Astrocyte (in vitro differentiated cells and primary cell): ENCODE measurements at regions not wholly inside any gene's neighbourhood (a gene's known extent, or its start where the extent isn't known, plus 50 kb on each side); places are given as distances from the start of the nearest gene placed in this dataset.
"Not testable (repeated sequence)": the region's sequence is repeated elsewhere in the genome, so short reads cannot be mapped to it uniquely, and the experiment has no call there.

Experiments used
- DNase-seq: peaks from one replicate; pipeline ENCODE4 v3.0.0-alpha.2; 2010; ENCODE audit warnings: low read depth
- FAIRE-seq: peaks from 2 replicates; lab custom pipeline; 2011; peaks lifted over from hg19 to GRCh38; lab: Jason Lieb, UNC
- H2AFZ ChIP-seq: 2 replicates; pipeline ENCODE4 v1.6.0; 2012; ENCODE audit warnings: low read depth, low read length, inconsistent platforms
- H3K27ac ChIP-seq: 2 replicates; pipeline ENCODE4 v1.5.1; 2011; ENCODE audit warnings: low read depth, low read length, inconsistent platforms
- H3K27me3 ChIP-seq: 2 replicates; pipeline ENCODE4 v1.6.0; 2011; ENCODE audit warnings: low read length, inconsistent platforms; ENCODE audit not compliant: insufficient read depth
- H3K36me3 ChIP-seq: 2 replicates; pipeline ENCODE4 v1.5.1; 2011; ENCODE audit warnings: low read length, inconsistent platforms; ENCODE audit not compliant: insufficient read depth
- H3K4me1 ChIP-seq: 2 replicates; pipeline ENCODE4 v1.5.1; 2011; ENCODE audit warnings: low read length, inconsistent platforms; ENCODE audit not compliant: insufficient read depth
- H3K4me2 ChIP-seq: 2 replicates; pipeline ENCODE4 v1.6.0; 2012; ENCODE audit warnings: low read length, inconsistent platforms
- H3K4me3 ChIP-seq: 2 replicates; pipeline ENCODE4 v1.5.1; 2011; ENCODE audit warnings: low read depth, mild to moderate bottlenecking, low read length, inconsistent platforms; ENCODE audit not compliant: insufficient read depth
- H3K79me2 ChIP-seq: 2 replicates; pipeline ENCODE4 v1.6.0; 2012; ENCODE audit warnings: mild to moderate bottlenecking, low read length, inconsistent platforms; ENCODE audit not compliant: insufficient read depth
- H3K9ac ChIP-seq: 2 replicates; pipeline ENCODE4 v1.6.0; 2012; ENCODE audit warnings: mild to moderate bottlenecking, low read length, inconsistent platforms
- H3K9me3 ChIP-seq: 2 replicates; pipeline ENCODE4 v1.5.1; 2012; ENCODE audit warnings: low read depth, mild to moderate bottlenecking, low read length, inconsistent platforms; ENCODE audit not compliant: insufficient read depth
- H4K20me1 ChIP-seq: 2 replicates; pipeline ENCODE4 v1.6.0; 2012; ENCODE audit warnings: low read length, inconsistent platforms; ENCODE audit not compliant: insufficient read depth
- H3K27ac Mint-ChIP-seq: one replicate; pipeline ENCODE4 v1.8.0; 2021; ENCODE audit warnings: mild to moderate bottlenecking, mixed read lengths; ENCODE audit not compliant: unreplicated experiment
- H3K27me3 Mint-ChIP-seq: one replicate; pipeline ENCODE4 v1.8.0; 2021; ENCODE audit warnings: low read depth, mixed read lengths; ENCODE audit not compliant: unreplicated experiment
- H3K36me3 Mint-ChIP-seq: one replicate; pipeline ENCODE4 v1.8.0; 2021; ENCODE audit warnings: low read depth, mixed read lengths; ENCODE audit not compliant: unreplicated experiment
- H3K4me1 Mint-ChIP-seq: one replicate; pipeline ENCODE4 v1.8.0; 2021; ENCODE audit warnings: low read depth, mixed read lengths; ENCODE audit not compliant: unreplicated experiment
- H3K4me3 Mint-ChIP-seq: one replicate; pipeline ENCODE4 v1.8.0; 2021; ENCODE audit warnings: mild to moderate bottlenecking, moderate library complexity, mixed read lengths; ENCODE audit not compliant: unreplicated experiment
- H3K9me3 Mint-ChIP-seq: one replicate; pipeline ENCODE4 v1.8.0; 2021; ENCODE audit warnings: mild to moderate bottlenecking, mixed read lengths; ENCODE audit not compliant: unreplicated experiment
- CTCF ChIP-seq: IDR thresholded peaks from 2 replicates; pipeline ENCODE4 v1.5.1; 2011; ENCODE audit warnings: low read depth, mild to moderate bottlenecking, inconsistent platforms, low read length, moderate library complexity; ENCODE audit not compliant: insufficient read depth
- EZH2 ChIP-seq: IDR thresholded peaks from 2 replicates; pipeline ENCODE4 v1.6.1; 2012; ENCODE audit warnings: mild to moderate bottlenecking, low read length, inconsistent platforms; ENCODE audit not compliant: insufficient read depth

DNA sequence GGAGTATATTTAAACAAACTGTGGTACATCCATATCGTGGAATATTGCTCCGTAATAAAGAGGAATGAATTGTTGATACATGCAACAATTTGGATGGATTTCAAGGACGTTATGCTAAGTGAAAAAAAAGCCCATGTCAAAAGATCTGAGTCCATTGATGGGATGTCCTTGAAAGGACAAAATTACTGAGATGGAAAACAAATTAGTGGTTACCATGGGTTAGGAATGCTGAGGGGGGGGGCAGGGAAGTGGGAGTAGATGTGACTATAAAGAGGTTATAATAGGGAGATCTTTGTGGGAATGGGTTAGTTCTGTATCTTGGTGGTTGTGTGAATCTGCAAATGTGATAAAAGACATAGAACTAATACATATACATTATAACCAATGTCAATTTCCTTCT lies 409.3 kb downstream of the SRGAP2C start:
- H3K27ac ChIP-seq: no peak overlapping the region
- H3K4me3 ChIP-seq: no peak overlapping the region
- H4K20me1 ChIP-seq: no peaks in the 10 kb centered on the region
- no peak overlapping the region for H3K4me3 Mint-ChIP-seq
- no peaks in the 10 kb centered on the region for H3K4me1 Mint-ChIP-seq
- H2AFZ ChIP-seq: no peak overlapping the region
- no peaks in the 10 kb centered on the region for H3K79me2 ChIP-seq
- FAIRE-seq: no peak
- no peaks in the 10 kb centered on the region for H3K27me3 Mint-ChIP-seq
- no peaks in the 10 kb centered on the region for H3K36me3 ChIP-seq
- H3K4me2 ChIP-seq: no peak overlapping the region
- no peaks in the 10 kb centered on the region for H3K9me3 ChIP-seq
- no peak overlapping the region for H3K27ac Mint-ChIP-seq
- H3K4me1 ChIP-seq: no peaks in the 10 kb centered on the region
- H3K9me3 Mint-ChIP-seq: no peaks in the 10 kb centered on the region
- no peaks in the 10 kb centered on the region for H3K36me3 Mint-ChIP-seq
- TF ChIP-seq EZH2: no peak
- no peak for TF ChIP-seq CTCF
- no peak for DNase-seq
- H3K27me3 ChIP-seq: no peaks in the 10 kb centered on the region
- no peak overlapping the region for H3K9ac ChIP-seq

DNA sequence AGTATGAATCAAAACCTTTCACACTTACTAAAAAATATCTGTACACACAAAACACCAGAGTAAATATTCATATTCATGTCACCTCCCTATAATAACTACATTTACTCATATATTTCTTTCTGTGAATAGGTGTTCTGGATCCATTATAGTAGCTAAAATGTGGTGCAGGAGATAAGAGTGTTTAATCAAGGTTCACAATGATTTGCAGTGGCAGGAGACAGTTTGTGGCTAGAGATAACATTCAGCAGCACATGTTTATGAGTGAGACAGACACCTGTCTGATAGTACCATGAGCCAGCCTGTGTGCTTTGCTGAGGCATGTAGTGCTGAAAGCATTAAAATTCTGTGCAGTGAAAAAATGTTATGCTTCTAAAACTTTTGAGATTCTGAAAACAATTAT lies 410.3 kb downstream of the SRGAP2C start:
- Mint-ChIP-seq H3K4me3 (no peak overlapping the region), H3K4me1 (no peaks in the 10 kb centered on the region), H3K27me3 (no peaks in the 10 kb centered on the region), H3K9me3 (no peaks in the 10 kb centered on the region), H3K27ac (no peak overlapping the region), H3K36me3 (no peaks in the 10 kb centered on the region)
- H4K20me1 ChIP-seq: no peaks in the 10 kb centered on the region
- no peaks in the 10 kb centered on the region for H3K36me3 ChIP-seq
- no peak overlapping the region for H2AFZ ChIP-seq
- H3K27ac ChIP-seq: no peak overlapping the region
- no peak for DNase-seq
- H3K4me3 ChIP-seq: no peak overlapping the region
- H3K4me1 ChIP-seq: no peaks in the 10 kb centered on the region
- no peaks in the 10 kb centered on the region for H3K79me2 ChIP-seq
- H3K4me2 ChIP-seq: no peak overlapping the region
- no peak for FAIRE-seq
- H3K9ac ChIP-seq: no peak overlapping the region
- H3K9me3 ChIP-seq: no peaks in the 10 kb centered on the region
- TF ChIP-seq CTCF (no peak), EZH2 (no peak)
- no peaks in the 10 kb centered on the region for H3K27me3 ChIP-seq

DNA sequence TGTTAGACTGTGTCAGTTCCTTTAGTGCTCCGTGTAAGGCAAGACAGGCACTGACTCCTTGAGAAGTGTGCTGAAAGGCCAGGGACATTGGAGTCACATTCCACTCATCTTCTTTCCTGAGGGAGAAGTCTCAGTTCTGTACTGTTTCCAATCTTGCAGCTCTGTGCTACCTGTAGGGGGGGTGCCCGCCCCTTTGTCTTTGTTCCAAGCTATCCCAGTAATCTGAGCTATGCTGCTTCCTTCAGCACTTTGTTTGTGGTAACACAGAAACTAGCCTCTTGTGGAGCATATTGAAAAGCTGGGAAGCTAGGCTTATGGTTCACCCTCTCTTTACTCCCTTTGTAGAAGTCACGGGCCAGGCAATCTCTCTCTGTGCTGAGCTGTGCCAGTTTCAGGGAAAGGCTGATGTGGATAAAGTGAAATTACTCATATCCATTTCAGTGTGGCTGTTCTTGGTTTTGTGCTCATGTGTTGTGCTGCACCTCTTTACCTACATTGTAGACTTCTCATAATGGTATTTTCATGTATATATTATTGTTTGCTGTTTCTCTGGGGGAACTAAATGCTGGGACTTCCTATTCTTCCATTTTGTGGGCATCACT lies 420.2 kb downstream of the SRGAP2C start:
- H3K79me2 ChIP-seq, H3K27ac ChIP-seq, H3K27me3 ChIP-seq, H3K4me1 Mint-ChIP-seq, H3K4me2 ChIP-seq, FAIRE-seq, DNase-seq, H3K9me3 ChIP-seq, H2AFZ ChIP-seq, H3K27me3 Mint-ChIP-seq, H3K36me3 ChIP-seq, H3K36me3 Mint-ChIP-seq, H3K4me1 ChIP-seq, H3K4me3 ChIP-seq, H3K27ac Mint-ChIP-seq, H3K9ac ChIP-seq, H3K4me3 Mint-ChIP-seq, H4K20me1 ChIP-seq: not testable (repeated sequence)
- H3K9me3 Mint-ChIP-seq: peaks cover 18% of the 10 kb centered on the region

DNA sequence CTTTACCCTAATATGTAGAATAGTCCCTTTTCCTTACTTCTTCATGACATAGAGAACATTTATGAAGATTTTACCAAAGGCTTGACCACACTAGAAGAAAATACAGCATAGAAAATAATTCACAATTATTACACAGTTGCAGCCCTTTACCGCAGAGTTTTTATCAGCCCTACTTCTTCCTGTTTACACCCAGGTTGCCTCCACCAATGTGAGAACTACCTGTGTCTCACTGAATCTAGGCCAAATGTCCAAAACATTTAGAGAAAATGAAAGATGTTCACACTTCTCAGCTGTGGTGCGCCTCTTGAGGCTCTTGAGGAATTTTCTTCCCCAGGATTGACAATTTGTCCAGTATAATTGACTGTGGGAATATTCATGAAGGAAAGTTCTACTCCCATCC lies 422.7 kb downstream of the SRGAP2C start:
- H3K9ac ChIP-seq, H3K9me3 Mint-ChIP-seq, DNase-seq, FAIRE-seq, H2AFZ ChIP-seq, H3K79me2 ChIP-seq, H3K36me3 Mint-ChIP-seq, H3K4me1 Mint-ChIP-seq, H3K27me3 ChIP-seq, H3K4me2 ChIP-seq, H3K9me3 ChIP-seq, H3K36me3 ChIP-seq, H3K4me1 ChIP-seq, H3K4me3 ChIP-seq, H3K27me3 Mint-ChIP-seq, H4K20me1 ChIP-seq, H3K27ac ChIP-seq, H3K27ac Mint-ChIP-seq, H3K4me3 Mint-ChIP-seq: not testable (repeated sequence)
